ENCODE measurements at regions not wholly inside any gene's neighbourhood (a gene's known extent, or its start where the extent isn't known, plus 50 kb on each side); places are given as distances from the start of the nearest gene placed in this dataset.

DNA sequence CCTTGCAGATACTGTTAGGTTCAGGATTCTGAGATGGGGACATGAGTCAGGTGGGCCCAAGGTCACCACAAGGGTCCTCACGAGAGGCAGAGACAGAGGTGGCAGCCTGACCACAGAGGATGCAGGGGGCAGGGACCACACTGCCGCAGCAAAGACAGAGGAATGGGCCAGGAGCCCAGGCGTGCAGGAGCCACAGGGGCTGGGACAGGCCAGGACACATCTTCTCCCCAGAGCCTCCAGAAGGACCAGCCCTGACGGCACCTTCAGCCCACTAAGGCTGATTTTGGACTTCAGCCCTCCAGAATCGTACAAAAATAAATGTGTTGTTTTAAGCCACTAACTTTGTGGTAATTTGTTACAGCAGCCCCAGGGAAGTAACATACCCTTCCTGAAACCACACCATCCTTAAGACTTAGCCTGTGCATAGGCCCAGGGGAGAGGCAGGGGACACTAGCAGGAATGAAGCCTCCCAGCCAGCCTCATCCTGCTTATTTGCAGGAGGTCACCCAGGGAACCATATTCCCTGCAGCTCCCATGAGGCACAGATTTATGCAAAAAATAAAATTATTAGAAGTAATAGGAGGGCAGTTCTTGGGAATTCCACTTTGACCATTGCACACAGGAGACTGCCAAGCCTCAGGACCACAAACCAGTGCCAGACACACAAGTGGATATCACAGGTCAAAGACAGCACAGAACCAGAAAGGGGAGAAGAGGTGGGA is 119.3 kb upstream of the CST7 start:
- no peak for FAIRE-seq

DNA sequence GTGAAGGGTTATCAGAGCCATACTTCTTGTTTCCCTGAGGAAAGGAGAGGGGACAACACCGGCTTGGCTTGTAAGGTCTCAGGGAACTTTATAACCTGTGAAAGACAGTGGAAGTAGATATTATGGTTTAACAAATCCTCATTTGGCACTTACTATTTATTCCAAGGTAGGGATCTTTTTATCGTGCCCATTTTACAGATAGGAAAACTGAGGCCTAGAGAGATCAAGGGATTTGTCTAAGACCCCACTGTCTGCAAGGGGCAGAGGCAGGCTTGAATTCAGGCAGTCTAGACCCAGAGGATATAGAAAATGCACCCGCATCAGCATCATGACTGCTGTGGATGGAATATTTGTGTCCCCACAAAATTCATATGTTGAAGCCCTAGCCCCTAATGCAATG is 118.4 kb upstream of the CST7 start:
- FAIRE-seq (no peak), DNase-seq (ENCODE audit: insufficient read length, low spot score) (no peak)

More for the DNA sequence above, 119.3 kb upstream of the CST7 start:
- no peak for DNase-seq (ENCODE audit: insufficient read length, low spot score)

DNA sequence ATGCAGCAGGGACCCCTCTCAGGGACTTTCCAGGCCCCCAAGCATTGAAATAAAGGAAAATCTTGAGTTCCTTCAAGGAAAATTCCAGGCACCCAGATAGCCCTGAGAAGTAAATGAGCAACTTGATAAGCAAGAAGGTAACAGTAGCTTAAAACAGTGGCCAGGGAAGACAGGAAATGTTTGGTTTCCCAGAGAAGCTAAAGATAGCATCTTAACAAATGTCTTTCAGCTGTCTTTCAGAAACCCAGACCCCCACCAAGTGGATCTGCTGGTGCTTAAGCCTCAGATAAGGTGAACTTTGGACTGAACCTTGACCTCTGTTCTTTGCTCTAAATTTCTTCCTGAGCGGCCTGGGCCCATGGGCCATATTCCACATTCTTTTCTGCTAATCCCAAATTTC is 117.8 kb upstream of the CST7 start:
- no peak for DNase-seq (ENCODE audit: insufficient read length, low spot score)
- no peak for FAIRE-seq

DNA sequence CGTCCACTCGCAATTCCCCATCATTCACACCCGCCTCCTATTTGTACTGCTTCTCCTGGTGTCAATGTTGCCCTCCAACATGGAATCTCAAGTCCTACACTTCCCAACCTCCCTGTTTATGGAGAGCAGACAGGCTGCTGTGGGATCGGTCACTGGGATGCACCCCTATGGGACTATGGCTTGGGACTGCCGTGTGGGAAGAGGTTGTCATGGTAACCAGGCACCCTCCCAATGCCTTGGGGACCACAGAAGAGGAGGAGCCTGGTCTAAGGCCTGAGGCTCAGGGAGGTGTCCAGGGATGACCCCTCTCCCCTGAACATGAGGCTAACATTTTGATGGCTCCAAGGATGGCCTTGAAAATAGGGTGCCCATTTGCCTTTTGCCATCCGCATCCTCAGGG is 116.6 kb upstream of the CST7 start:
- DNase-seq (ENCODE audit: insufficient read length, low spot score) (no peak), FAIRE-seq (no peak)

DNA sequence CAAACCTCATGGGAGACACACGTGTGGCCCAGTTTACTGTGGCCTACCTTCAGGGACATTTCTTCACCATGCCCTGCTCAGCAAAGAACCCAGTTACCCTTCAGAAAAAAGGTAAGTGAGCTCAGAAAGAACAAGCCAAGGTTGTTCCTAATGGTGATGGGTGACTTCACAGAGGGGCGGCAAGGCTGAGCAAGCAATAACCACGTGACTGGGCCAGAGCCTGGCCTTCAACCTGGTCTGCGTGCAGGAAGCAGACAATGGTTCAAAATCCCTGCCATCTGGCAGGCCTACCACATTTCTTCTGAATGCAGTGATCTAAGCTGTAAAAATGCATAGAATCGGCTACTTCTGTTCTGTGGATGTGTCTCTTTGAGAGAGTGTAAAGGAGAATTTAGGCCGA is 115.5 kb upstream of the CST7 start:
- FAIRE-seq = no peak
- no peak for DNase-seq (ENCODE audit: insufficient read length, low spot score)

DNA sequence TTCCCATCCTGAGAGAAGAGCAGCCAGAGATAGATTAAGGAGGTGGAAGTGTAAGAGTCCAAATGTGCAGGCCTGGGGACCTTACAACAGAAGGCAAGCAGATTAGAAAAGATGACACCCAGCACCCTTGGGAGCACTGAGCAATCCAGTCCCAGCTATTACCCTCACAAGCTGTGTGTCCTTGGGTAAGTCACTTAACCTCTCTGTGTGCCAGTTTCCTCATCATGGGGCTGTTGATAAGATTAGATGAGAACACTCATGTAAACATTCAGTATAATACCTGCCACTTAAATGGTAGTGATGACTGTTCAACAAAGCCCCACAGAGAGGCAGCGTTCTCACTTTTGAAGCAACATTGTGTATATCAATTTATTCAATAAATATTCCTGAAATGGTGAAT is 114.8 kb upstream of the CST7 start:
- DNase-seq (ENCODE audit: insufficient read length, low spot score) = no peak
- no peak for FAIRE-seq

DNA sequence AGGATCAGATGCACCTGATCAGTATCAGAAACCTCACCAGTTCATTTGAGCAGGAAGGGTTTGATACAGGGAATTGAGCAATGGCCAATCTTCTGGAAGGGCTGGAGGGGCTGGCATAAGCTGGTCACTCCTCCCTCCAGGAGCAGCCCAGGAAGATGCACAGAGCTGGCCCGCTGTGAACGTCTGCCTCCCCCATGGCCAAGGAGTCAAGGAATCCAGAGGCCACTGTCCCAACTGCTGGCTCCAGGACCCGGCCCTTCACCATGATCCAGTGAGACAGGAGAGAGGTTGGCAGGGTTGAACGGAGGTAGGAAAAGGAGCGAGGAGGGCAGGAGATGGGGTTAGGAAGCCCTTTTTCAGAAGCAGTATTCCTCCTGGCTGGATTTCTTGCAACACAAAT is 113.9 kb upstream of the CST7 start:
- no peak for FAIRE-seq
- DNase-seq (ENCODE audit: insufficient read length, low spot score) = no peak

DNA sequence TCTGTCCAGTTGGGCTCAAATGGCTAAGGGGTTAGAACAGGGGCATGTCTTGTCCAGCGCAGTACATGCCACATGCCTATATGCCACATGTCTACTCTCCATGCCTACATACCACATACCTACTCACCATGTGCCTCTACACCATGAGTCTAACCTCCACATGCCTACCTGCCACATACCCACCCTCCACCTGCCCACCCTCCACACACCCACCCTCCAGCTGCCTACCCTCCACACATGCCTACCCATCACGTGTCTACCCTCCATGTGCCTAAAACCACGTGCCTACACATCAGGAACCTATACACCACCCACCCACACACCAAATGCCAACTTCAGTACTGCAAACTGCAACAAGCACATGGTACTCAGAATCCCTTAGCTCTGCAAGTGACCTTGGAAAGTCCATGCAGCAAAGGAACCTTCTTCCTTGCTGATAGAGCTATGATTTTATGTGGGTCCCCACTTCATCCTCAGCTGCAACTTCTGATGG is 113.0 kb upstream of the CST7 start:
- no peak for DNase-seq (ENCODE audit: insufficient read length, low spot score)
- FAIRE-seq = no peak

DNA sequence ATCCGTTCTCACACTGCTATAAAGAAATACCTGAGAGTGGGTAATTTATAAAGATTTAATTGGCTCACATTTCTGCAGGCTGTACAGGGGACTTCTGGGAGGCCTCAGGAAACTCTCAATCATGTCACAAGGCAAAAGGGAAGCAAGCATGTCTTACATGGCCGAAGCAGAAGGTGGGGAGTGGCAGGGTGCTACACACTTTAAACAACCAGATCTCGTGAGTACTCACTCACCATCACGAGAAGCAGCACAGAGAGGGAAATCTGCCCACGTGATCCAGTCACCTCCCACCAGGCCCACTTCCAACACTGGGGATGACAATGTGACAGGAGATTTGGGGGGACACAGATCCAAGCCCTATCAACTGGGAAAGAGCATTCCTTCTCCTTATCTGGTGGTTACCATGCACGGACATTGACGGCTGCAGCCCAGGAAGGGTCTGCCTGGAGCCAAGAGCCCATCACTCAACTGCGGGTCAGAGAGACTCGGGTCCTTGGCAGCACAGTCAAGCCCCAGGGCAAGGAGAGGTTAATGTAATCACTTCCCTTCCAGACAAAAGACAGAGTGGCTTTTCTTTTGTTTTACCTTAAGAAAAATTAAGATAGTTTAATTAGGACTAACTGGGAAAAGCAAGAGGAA is 112.3 kb upstream of the CST7 start:
- no peak for FAIRE-seq

DNA sequence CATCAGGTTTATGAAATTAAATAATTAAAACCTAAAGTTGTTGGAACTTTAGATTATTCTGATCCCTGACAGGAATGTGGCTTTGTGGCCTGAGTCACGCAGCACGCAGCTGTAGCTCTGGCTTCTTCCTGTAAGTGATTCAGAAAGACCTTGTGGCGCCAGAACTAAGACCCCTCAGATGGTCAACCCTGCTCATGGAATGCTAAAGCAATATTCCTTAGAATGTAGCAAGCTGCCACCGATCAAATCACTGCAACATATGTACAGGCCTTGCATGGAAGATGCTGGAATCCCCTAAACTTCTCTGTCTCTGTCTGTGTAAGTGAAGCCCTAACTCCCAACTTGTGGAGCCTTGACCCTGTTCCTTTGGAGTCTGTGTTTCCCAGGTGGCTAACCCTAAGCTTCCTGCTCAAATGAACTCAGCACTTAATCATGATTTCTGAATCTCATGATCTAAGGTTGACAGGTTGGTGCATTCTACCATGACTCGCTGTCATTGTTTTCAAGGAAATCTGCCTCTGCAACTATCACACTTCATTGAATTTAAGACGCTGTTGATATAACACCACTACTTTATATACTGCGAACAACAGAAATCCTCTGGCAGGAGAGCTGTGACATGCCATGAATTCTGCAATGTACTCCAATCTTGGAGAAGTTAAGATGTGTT is 111.2 kb upstream of the CST7 start:
- DNase-seq (ENCODE audit: insufficient read length, low spot score) (no peak), FAIRE-seq (no peak)

More for the DNA sequence above, 112.3 kb upstream of the CST7 start:
- DNase-seq (ENCODE audit: insufficient read length, low spot score) = no peak

DNA sequence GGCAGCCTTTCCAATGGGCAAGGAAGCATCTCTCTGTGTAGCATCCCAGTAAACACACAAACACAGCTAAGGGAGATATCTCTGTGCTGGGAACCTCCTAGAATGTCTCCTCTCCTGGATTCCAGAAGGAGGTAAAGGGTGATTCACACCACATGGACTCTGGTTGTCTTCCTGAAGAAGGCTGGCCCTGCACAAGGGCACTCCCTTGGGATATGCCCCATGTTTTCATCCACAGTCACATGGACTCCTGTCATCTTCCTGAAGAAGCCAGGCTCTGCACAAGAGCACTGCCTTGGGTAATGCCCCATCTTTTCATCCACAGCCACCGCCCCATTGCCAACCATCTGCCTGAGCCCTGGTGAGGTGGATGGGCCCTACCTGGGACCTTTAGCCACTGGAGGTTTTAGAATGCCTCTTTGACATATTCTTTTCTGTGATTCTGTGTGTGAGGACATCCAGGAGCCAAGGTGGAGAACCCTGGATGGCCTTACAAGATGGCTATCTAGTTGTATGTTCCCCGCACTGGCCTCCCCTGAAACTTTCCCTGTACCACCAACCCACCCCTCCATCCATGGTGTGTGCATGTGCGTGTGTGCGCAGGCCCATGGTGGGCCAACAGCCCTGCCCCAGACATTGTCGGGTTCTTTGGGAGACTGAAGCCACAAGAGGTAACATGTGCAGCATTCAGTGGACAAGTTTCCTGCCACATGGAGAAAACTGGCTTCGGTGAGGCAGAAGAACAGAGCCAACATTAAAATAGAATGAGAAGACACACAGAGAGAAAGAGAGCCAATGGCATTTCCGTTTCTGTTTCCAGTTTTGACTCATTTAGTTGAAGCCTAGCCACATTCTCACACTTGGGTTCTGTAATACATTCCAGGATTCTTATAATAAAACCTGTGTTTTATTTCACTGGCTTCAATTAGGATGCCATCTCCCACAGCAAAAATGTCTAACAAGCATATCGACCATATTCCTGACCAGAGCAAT is 110.2 kb upstream of the CST7 start:
- DNase-seq (ENCODE audit: insufficient read length, low spot score) = no peak
- FAIRE-seq = no peak

DNA sequence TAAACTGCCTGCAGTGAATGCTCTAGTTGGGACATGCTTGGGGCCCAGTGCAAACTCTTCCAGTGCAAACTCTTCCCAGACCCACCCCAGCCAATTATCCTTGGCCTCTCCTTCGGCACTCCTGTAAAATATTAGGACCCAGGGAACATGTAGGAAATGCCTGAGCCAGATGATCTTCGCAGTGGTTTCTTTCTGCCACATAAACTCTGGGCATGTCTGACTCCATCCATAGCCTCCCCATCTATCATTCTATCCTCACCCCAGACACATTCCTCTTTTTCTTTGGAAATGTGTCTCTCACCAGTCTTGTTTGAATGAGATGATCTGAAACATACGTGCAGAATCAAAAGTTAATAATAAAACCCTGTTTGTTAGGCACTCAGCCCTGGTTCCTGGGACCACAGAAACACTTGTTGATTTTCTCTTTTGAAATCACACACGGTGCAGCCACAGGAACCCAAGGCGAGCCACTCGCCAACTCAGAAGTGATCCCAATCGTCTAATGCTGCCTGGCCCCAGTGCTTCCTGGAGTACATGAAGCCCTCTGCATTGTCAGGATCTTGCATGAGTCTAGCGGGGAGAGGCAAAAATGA is 108.9 kb upstream of the CST7 start:
- FAIRE-seq = no peak

DNA sequence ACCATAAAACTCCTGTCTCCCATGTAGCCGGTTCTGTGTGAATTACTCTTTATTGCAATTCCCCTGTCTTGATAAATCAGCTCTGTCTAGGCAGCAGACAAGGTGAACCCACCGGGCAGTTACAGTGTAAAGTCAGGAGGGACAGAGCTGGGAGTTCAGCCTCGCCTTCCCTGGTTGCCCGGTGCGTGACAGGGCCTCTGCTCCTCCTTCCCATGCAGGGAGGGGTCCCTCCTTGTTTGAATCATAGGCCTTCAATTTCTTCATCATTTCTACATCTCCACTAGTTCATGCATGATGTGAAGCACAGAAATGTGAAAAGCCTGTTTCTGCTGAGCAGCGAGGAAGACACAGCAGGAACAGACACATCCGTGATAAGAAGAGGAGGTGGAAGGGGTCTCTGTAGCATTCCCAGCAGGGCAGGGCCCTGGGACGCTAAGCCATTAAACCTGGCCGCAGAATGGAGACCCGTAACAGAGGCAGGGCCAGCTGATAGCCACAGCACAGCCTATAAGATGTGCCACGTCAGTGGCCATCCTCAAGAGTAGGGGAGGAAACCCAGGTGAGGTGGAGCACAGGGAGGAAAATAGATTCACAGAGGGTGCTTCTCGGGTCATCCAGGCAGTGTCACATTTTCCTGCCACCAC is 106.7 kb upstream of the CST7 start:
- FAIRE-seq = no peak
- DNase-seq (ENCODE audit: insufficient read length, low spot score) = no peak

More for the DNA sequence above, 108.9 kb upstream of the CST7 start:
- DNase-seq (ENCODE audit: insufficient read length, low spot score) = no peak

DNA sequence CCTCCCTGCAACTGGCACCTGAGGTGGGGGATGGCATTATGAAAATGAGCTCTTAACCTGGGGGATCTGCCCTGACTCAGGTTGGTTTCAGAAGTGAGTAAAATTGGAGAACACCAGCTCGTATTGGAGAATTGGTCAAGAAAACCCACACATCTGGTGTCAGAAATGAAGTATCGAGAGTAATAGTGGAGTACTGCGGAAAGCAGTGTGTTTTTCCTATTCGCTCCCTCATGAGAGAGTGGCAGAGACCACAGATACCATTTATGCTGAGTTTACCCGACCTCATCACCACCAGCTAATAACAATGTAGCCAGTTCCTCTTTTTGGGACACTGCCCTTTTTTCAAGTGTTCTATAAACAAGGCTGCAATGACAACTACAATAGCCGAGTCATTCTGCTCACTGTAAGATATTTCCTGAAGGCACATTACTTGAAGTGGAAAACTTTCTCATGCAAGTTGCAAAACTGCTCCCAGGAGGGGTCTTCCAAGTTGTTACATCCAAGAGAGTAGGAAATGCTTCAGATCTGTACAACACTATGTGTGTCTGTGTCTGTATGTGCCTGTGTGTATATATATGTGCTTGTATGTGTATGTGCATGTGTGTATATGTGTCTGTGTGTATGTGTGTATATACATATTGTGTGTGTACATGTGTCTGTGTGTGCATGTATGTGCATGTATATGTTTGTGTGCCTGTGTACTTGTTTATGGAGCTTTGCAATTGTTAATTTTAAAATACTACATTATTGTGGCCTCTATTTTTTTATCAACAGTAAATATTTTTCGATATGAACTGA is 106.0 kb upstream of the CST7 start:
- no peak for FAIRE-seq
- no peak for DNase-seq (ENCODE audit: insufficient read length, low spot score)

DNA sequence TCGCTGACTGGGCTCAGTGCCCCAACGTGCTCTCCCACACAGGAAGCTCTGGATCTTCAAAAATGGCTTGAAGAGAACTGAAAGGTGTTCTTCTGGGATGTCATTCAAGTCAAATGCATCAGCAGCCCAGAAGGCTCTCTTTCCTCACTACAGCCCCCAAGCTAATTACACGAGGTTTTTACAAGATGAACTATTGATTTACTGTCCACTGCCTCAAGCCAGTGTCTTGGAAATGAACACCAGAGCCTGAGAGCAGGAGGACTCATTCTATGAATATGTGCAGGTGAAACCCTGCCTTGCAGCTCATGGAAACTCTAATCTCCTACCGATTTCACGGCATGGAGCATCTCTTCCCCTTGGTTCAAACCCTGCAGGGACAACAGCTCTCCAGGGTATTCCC is 98.9 kb upstream of the CST7 start:
- FAIRE-seq (no peak), DNase-seq (ENCODE audit: insufficient read length, low spot score) (no peak)

DNA sequence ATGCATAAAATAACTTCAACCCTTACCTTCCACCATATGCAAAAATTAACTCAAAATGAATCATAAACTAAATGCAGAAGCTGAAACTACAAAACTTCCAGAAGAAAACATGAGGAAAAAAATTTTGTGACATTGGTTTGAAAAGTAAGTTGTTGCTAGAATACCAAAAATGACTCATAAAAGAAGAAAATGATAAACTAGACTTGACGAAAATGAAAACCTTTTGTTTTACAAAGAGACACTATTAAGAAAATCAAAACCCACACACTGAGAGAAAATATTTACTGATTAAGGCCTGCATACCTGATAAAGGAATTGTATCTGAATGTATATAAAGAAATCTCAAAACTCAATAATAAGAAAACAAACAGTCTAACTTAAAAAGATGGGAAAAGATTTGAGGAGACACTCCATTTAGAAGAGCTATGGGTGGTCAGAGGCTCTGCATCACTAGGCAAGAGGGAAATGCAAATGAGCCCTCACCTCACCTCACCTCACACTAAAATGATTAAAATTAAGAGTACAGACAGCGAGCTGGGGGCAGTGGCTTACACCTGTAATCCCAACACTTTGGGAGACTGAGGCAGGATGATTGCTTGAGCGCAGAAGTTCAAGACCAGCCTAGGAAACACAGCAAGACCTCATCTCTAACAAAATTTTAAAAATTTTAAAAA is 97.6 kb upstream of the CST7 start:
- no peak for DNase-seq (ENCODE audit: insufficient read length, low spot score)
- no peak for FAIRE-seq

DNA sequence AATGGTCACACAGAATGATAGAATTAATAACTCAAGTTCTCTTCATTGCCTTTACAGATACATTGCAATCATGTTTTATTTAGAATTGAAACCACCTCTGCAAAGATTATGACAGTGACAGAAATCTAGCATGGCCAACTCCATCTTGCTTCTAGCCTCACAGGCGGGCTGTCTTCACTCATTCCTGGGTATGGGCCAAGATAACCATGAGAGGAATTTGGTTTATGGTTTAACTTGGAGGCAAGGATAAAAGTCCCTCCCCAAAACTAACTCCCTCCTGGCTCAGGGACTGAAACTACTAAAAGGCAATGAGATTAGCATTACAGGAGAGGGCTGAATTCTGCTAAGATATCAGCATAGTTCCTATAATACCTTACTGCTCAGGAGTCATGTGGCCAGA is 95.2 kb upstream of the CST7 start:
- no peak for FAIRE-seq
- no peak for DNase-seq (ENCODE audit: insufficient read length, low spot score)

DNA sequence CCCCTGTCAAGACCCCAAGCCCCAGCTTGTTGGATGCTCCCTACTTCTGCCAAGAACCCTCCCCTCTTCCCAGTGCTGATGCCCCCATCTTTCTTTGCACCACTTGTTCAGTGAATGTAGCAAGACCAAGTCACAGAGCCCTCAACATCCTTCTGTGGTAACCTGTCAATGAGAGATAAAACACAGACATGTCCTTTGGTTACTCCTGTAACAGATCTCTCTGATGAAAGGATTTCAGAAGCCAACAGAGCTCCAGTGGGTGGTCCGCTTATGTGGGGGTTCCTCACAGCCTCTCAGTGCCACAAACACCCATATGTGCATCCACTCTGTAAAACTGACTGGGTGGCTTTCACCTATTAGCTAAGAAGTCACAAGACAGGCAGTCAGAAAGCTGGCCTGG is 93.2 kb upstream of the CST7 start:
- no peak for DNase-seq (ENCODE audit: insufficient read length, low spot score)

More for the DNA sequence above, 93.2 kb upstream of the CST7 start:
- no peak for FAIRE-seq

All from HTR-8/SVneo (cell line).